Heart left ventricle (tissue), 13 donors: ENCODE measurements at regions not wholly inside any gene's neighbourhood (a gene's known extent, or its start where the extent isn't known, plus 50 kb on each side); places are given as distances from the start of the nearest gene placed in this dataset.

Experiments used
- CTCF ChIP-seq, 12 donors: fragments of 200-600 bp; sonication (generic) in 4 of 12; IDR thresholded peaks; one replicate each; pipeline versions ENCODE4 v1.5.0 to v1.8.0; 2018 to 2022; ENCODE audit warnings: antibody characterized with exemption in 12 of 12, mild to moderate bottlenecking in 5 of 12
- POLR2A ChIP-seq, 2 donors: fragments of 450-650 bp; IDR thresholded peaks; one replicate each; pipeline ENCODE4 v1.6.1; 2017; ENCODE audit warnings: antibody characterized with exemption in 2 of 2, mild to moderate bottlenecking in 2 of 2, moderate library complexity in 2 of 2
- donor health status: ischemic (EF 13 %, LVEDD 7.1; RV severe dilation, severe dysfunction).
- donor health status: DM: no; HTN: yes; CAD: no.
- donor health status: DM: no; HTN: no; CAD: no.
- donor health status: ischemic (EF 25% LVEDD 6.9; RV normal size, moderate dysfunction).
- donor health status: ischemic (EF 25% LVEDD 5.7; RV mildly dilated, moderate dysfunction).
- donor health status: ischemic (EF 35%, LVEDD 5.7; RV mildly dilated, moderate dysfunction).
- donor health status: nonischemic (EF 11% LVEDD 7.7; RV severe dilation, severe dysfunction).
- donor health status: DM: yes; HTN: yes; CAD: no.
- donor health status: PGD.
- donor health status: ischemic (EF 29% LVEDD 5.4; RV normal size, mild dysfunction).
- donor health status: nonischemic (EF 23%, LVEDD 6.1; RV moderate dilation, normal function).

GRCh38 chr13:105410602-105411001 is 1124.9 kb downstream of the EFNB2 start:
- TF ChIP-seq CTCF (IDR thresholded peaks at IDR 0.05) (peak; percentile 34 to 74 (median 53)), POLR2A (IDR thresholded peaks at IDR 0.05) (no peak)
